Fibroblast of pulmonary artery (primary cell): ENCODE measurements at regions not wholly inside any gene's neighbourhood (a gene's known extent, or its start where the extent isn't known, plus 50 kb on each side); places are given as distances from the start of the nearest gene placed in this dataset.
A peak's percentile ranks its signal among the peaks of the same experiment; 100 is the strongest.
"Not testable (repeated sequence)": the region's sequence is repeated elsewhere in the genome, so short reads cannot be mapped to it uniquely, and the experiment has no call there.

Experiments used
- DNase-seq: peaks from one replicate; pipeline ENCODE4 v3.0.0-alpha.2; 2010; ENCODE audit warnings: low read depth
- H3K4me3 ChIP-seq: replicated peaks from 2 replicates; pipeline ENCODE4 v1.5.1; 2011; ENCODE audit warnings: low read depth, mild to moderate bottlenecking, control low read depth, low read length, moderate library complexity
- CTCF ChIP-seq: IDR thresholded peaks from 2 replicates; pipeline ENCODE4 v1.5.1; 2011; ENCODE audit warnings: mild to moderate bottlenecking, control low read depth, low read length, inconsistent platforms; ENCODE audit errors: missing control alignments

GRCh38 chr6:11947575-11947974 lies 64.5 kb upstream of the HIVEP1 start:
- DNase-seq: no peak
- no peak for TF ChIP-seq CTCF
- no peak overlapping the region for H3K4me3 ChIP-seq

- no peak overlapping the region for H3K4me3 ChIP-seq
- peak; percentile 15 for TF ChIP-seq CTCF
- no peak for DNase-seq
Measured at GRCh38 chr6:11947063-11947462, 65.0 kb upstream of the HIVEP1 start.

- no peak overlapping the region for H3K4me3 ChIP-seq
- DNase-seq: no peak
- no peak for TF ChIP-seq CTCF
Measured at GRCh38 chr6:11944111-11944510, 68.0 kb upstream of the HIVEP1 start.

GRCh38 chr6:11943060-11943459 lies 69.1 kb upstream of the HIVEP1 start:
- no peak for TF ChIP-seq CTCF
- no peak for DNase-seq
- no peak overlapping the region for H3K4me3 ChIP-seq

GRCh38 chr6:11942185-11942864 lies 69.8 kb upstream of the HIVEP1 start:
- no peak for DNase-seq
- TF ChIP-seq CTCF: no peak
- H3K4me3 ChIP-seq: no peak overlapping the region

- H3K4me3 ChIP-seq, DNase-seq: not testable (repeated sequence)
Measured at GRCh38 chr6:11940532-11941166, 71.5 kb upstream of the HIVEP1 start.

- no peak for DNase-seq
- no peak for TF ChIP-seq CTCF
- H3K4me3 ChIP-seq: no peak overlapping the region
Measured at GRCh38 chr6:11938285-11938890, 73.7 kb upstream of the HIVEP1 start.
